Right ventricle myocardium superior (tissue), 1 donor: ENCODE measurements at regions not wholly inside any gene's neighbourhood (a gene's known extent, or its start where the extent isn't known, plus 50 kb on each side); places are given as distances from the start of the nearest gene placed in this dataset.
"Not testable (repeated sequence)": the region's sequence is repeated elsewhere in the genome, so short reads cannot be mapped to it uniquely, and the experiment has no call there.

ENCODE experiments used
- ATAC-seq: fragments of 200-7000 bp; cut with Tn5 transposase; one replicate; pipeline ENCODE4 v1.9.1; 2020; ENCODE audit warnings: mild to moderate bottlenecking; ENCODE audit not compliant: poor library complexity
- DNase-seq: peaks from one replicate; pipeline ENCODE4 v3.0.0-alpha.2; 2020
- intact Hi-C: fragments of 100-400 bp; cut with DNase I; formaldehyde crosslinking; loops from one replicate; pipeline ENCODE4 v1.11.2; 2022
- donor health status: DM: no; HTN: yes; CAD: no; lungs with severe emphysema.

GRCh38 chr11:42806191-42806590 lies 505.6 kb upstream of the API5 start:
- DNase-seq (no peak), ATAC-seq (no peak)
- intact Hi-C loops, result no loop called here

GRCh38 chr11:42812361-42812760 lies 499.4 kb upstream of the API5 start:
- intact Hi-C loops, result no loop called here
- DNase-seq (no peak), ATAC-seq (no peak)

GRCh38 chr11:42812960-42813359 lies 498.8 kb upstream of the API5 start:
- no peak for ATAC-seq
- DNase-seq, result no peak
- intact Hi-C loops, result no loop called here

GRCh38 chr11:42816471-42816870 lies 495.3 kb upstream of the API5 start:
- ATAC-seq, result no peak
- no peak for DNase-seq
- intact Hi-C loops, result no loop called here

GRCh38 chr11:42819126-42819525 lies 492.7 kb upstream of the API5 start:
- ATAC-seq, result no peak
- intact Hi-C loops, result no loop called here
- no peak for DNase-seq

GRCh38 chr11:42822188-42822587 lies 489.6 kb upstream of the API5 start:
- DNase-seq, ATAC-seq, intact Hi-C loops: not testable (repeated sequence)

GRCh38 chr11:42823546-42823945 lies 488.2 kb upstream of the API5 start:
- no peak for DNase-seq
- no peak for ATAC-seq
- intact Hi-C loops, result no loop called here

GRCh38 chr11:42824067-42824466 lies 487.7 kb upstream of the API5 start:
- no peak for ATAC-seq
- no peak for DNase-seq
- intact Hi-C loops, result no loop called here

- DNase-seq, result no peak
- ATAC-seq, result no peak
- intact Hi-C loops, result no loop called here
Measured at GRCh38 chr11:42825598-42825997, 486.2 kb upstream of the API5 start.

- DNase-seq (no peak), ATAC-seq (no peak)
- intact Hi-C loops, result no loop called here
Measured at GRCh38 chr11:42827845-42828244, 484.0 kb upstream of the API5 start.

GRCh38 chr11:42837994-42838393 lies 473.8 kb upstream of the API5 start:
- ATAC-seq, result no peak
- intact Hi-C loops, result no loop called here
- no peak for DNase-seq

- DNase-seq, result no peak
- ATAC-seq, result no peak
- intact Hi-C loops, result no loop called here
Measured at GRCh38 chr11:42840176-42840829, 471.5 kb upstream of the API5 start.

GRCh38 chr11:42840860-42841259 lies 470.9 kb upstream of the API5 start:
- ATAC-seq (no peak), DNase-seq (no peak)
- intact Hi-C loops, result no loop called here

- intact Hi-C loops, result no loop called here
- DNase-seq, result no peak
- no peak for ATAC-seq
Measured at GRCh38 chr11:42841556-42841955, 470.2 kb upstream of the API5 start.

GRCh38 chr11:42849362-42849761 lies 462.4 kb upstream of the API5 start:
- no peak for DNase-seq
- no peak for ATAC-seq
- intact Hi-C loops, result no loop called here

- ATAC-seq (no peak), DNase-seq (no peak)
- intact Hi-C loops, result no loop called here
Measured at GRCh38 chr11:42857344-42857743, 454.5 kb upstream of the API5 start.

GRCh38 chr11:42870480-42870879 lies 441.3 kb upstream of the API5 start:
- no peak for DNase-seq
- intact Hi-C loops, result no loop called here
- ATAC-seq, result no peak

GRCh38 chr11:42873800-42874405 lies 437.9 kb upstream of the API5 start:
- DNase-seq, ATAC-seq: not testable (repeated sequence)

GRCh38 chr11:42881335-42881734 lies 430.5 kb upstream of the API5 start:
- ATAC-seq, intact Hi-C loops, DNase-seq: not testable (repeated sequence)

More at GRCh38 chr11:42873800-42874405, 437.9 kb upstream of the API5 start:
- intact Hi-C loops, result not testable (repeated sequence)

GRCh38 chr11:42890773-42891172 lies 421.0 kb upstream of the API5 start:
- ATAC-seq (no peak), DNase-seq (no peak)
- intact Hi-C loops, result no loop called here

GRCh38 chr11:42901084-42901483 lies 410.7 kb upstream of the API5 start:
- intact Hi-C loops, result no loop called here
- no peak for ATAC-seq

More at GRCh38 chr11:42901084-42901483, 410.7 kb upstream of the API5 start:
- no peak for DNase-seq
